NB4 (cell line): ENCODE measurements at regions not wholly inside any gene's neighbourhood (a gene's known extent, or its start where the extent isn't known, plus 50 kb on each side); places are given as distances from the start of the nearest gene placed in this dataset.

Source experiments
- CTCF ChIP-seq: IDR thresholded peaks from one replicate; pipeline ENCODE4 v1.5.1; 2012; ENCODE audit warnings: low read depth, low read length
- MAX ChIP-seq: IDR thresholded peaks from 2 replicates; pipeline ENCODE4 v1.6.1; 2011; ENCODE audit warnings: low read depth, low read length
- MYC ChIP-seq: IDR thresholded peaks from 2 replicates; pipeline ENCODE4 v1.6.1; 2011; ENCODE audit warnings: low read depth, low read length
- POLR2A ChIP-seq: IDR thresholded peaks from 2 replicates; pipeline ENCODE4 v1.6.1; 2011; ENCODE audit warnings: mild to moderate bottlenecking; ENCODE audit not compliant: insufficient read length; ENCODE audit errors: extremely low read depth

GRCh38 chr15:38635170-38635569 is 70.6 kb upstream of the RASGRP1 start:
- TF ChIP-seq CTCF (no peak), POLR2A (no peak), MYC (no peak), MAX (no peak)
